Right lobe of liver (tissue), 6 donors: ENCODE measurements at regions not wholly inside any gene's neighbourhood (a gene's known extent, or its start where the extent isn't known, plus 50 kb on each side); places are given as distances from the start of the nearest gene placed in this dataset.

Experiments used
- ATAC-seq, 4 donors: fragments of 200-7000 bp; cut with Tn5 transposase; one replicate each; pipeline ENCODE4 v1.9.1; 2020; ENCODE audit warnings: mild to moderate bottlenecking in 4 of 4, moderate library complexity in 4 of 4
- DNase-seq, 3 donors: peaks; one replicate each; pipeline ENCODE4 v3.0.0-alpha.2; 2020
- H3K27ac ChIP-seq, 3 donors: fragments of 200-600 bp; one replicate each; pipeline ENCODE4 v1.8.0; 2022
- H3K27me3 ChIP-seq, 2 donors: fragments of 200-600 bp; one replicate each; pipeline ENCODE4 v1.8.0; 2022
- H3K36me3 ChIP-seq, 4 donors: fragments of 200-600 bp; sonication (generic) in 1 of 4; one replicate each; pipeline versions ENCODE4 v1.5.1 to v1.8.0; 2017 to 2022; ENCODE audit warnings: control low read depth in 1 of 4
- H3K4me1 ChIP-seq, 4 donors: fragments of 200-600 bp; sonication (generic) in 1 of 4; one replicate each; pipeline versions ENCODE4 v1.5.1 to v1.8.0; 2017 to 2022; ENCODE audit warnings: control low read depth in 1 of 4
- H3K4me3 ChIP-seq, 3 donors: fragments of 200-600 bp; one replicate each; pipeline ENCODE4 v1.8.0; 2022
- H3K9me3 ChIP-seq, 4 donors: fragments of 200-600 bp; sonication (generic) in 1 of 4; one replicate each; pipeline versions ENCODE4 v1.5.1 to v1.8.0; 2017 to 2022; ENCODE audit warnings: control low read depth in 1 of 4
- CTCF ChIP-seq, 4 donors: fragments of 200-600 bp in 3 of 4; fragments of 450-650 bp in 1 of 4; IDR thresholded peaks; one replicate each; pipeline versions ENCODE4 v1.5.1 to v1.8.0; 2016 to 2022; ENCODE audit warnings: antibody characterized with exemption in 4 of 4, mild to moderate bottlenecking in 2 of 4
- POLR2A ChIP-seq: fragments of 450-650 bp; IDR thresholded peaks from one replicate; pipeline ENCODE4 v1.6.1; 2017; ENCODE audit warnings: antibody characterized with exemption, mild to moderate bottlenecking
- WGBS: methylation state at CpG from one replicate; pipeline ENCODE4 v1.1.6; 2018; ENCODE audit warnings: low coverage, low lambda C conversion rate; ENCODE audit not compliant: insufficient coverage; ENCODE audit errors: missing lambda C conversion rate; 5-methylcytosine and 5-hydroxymethylcytosine counted together
- intact Hi-C, 2 donors: fragments of 100-400 bp; cut with DNase I; formaldehyde crosslinking; loops; one replicate each; pipeline versions ENCODE4 v1.11.2 to v1.14.1; 2022
- donor health status: DM: no; HTN: yes; CAD: no.
- donor health status: DM: no; HTN: no; CAD: no.
- donor health status: DM: no; HTN: no; CAD: no.
- donor health status: DM: no; HTN: yes; CAD: no.
- donor health status: DM: no; HTN: yes; CAD: no.

DNA sequence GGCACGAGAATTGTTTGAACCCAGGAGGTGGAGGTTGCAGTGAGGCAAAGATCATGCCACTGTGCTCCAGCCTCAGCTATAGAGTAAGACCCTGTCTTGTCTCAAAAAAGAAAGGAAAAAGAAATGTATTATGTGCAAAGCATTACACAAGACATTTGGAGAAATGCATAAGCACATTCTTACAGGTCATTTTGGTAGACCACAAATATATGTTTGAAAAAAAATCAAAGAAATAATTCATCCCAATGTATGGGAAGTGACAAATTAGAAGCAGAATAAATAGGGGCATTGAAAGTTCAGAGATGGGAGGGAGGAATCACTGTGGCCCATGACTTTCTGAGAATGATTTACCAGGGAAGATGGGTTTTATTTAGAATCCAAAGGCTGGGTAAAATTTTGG lies 283.5 kb upstream of the ADAMTS5 start:
- TF ChIP-seq CTCF (IDR thresholded peaks at IDR 0.05) (no peak), POLR2A (no peak)
- Histone ChIP-seq H3K27ac (no peak overlapping the region), H3K27me3 (no peaks in the 10 kb centered on the region), H3K4me3 (no peak overlapping the region), H3K9me3 (no peaks in the 10 kb centered on the region), H3K4me1 (no peaks in the 10 kb centered on the region), H3K36me3 (no peaks in the 10 kb centered on the region)
- intact Hi-C loops, result no loop called here
- ATAC-seq (no peak), DNase-seq (no peak)
- WGBS, result 33% methylated on average over 1 of the region's 1 CpG

DNA sequence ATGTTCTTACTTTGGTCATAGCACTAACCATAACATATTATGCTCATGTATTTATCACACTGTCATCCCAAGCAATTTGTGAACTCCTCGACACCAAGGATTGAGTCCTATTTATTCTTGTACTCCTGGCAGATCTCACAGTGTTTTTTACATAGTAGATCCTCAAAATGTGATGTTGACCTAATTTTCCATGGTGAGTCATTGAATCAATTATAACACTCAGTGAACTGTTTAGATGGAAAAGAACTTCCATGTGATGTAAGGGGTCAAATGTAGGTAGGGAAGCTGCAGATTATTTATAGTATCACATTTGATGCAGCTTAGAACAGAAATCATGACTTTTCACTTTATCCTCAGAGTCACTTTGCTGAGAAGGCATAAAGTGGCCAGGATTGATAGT lies 281.9 kb upstream of the ADAMTS5 start:
- WGBS, result 40% methylated on average over 1 of the region's 1 CpG
- H3K27me3 ChIP-seq, result no peaks in the 10 kb centered on the region
- no peak overlapping the region for H3K4me3 ChIP-seq
- no peaks in the 10 kb centered on the region for H3K36me3 ChIP-seq
- no peak for ATAC-seq
- H3K4me1 ChIP-seq, result no peaks in the 10 kb centered on the region
- no peak overlapping the region for H3K27ac ChIP-seq
- TF ChIP-seq CTCF (IDR thresholded peaks at IDR 0.05) (no peak), POLR2A (no peak)
- H3K9me3 ChIP-seq, result no peaks in the 10 kb centered on the region
- no peak for DNase-seq
- intact Hi-C loops, result no loop called here

DNA sequence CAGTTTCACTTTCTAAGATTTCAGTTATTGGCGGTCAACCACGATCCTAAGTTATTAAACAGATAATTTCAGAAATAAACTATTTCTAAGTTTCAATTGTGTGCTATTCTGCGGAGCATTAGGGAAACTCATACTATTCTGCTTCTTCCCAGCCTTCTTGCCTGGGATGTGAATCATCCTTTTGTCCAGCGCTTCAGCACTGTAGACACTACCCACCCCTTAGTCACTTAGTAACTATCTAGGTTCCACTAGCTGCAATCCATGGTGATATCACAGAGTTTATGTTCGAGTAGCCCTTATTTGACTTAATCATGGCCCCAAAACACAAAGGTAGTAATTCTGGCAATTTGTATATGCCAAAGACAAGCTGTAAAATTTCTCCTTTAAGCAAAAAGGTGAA lies 279.9 kb upstream of the ADAMTS5 start:
- Histone ChIP-seq H3K27ac (no peak overlapping the region), H3K4me1 (no peaks in the 10 kb centered on the region), H3K36me3 (no peaks in the 10 kb centered on the region), H3K27me3 (no peaks in the 10 kb centered on the region), H3K9me3 (no peaks in the 10 kb centered on the region), H3K4me3 (no peak overlapping the region)
- intact Hi-C loops, result no loop called here
- DNase-seq, result no peak
- WGBS, result 61% methylated on average over 5 of the region's 5 CpGs
- ATAC-seq, result no peak
- TF ChIP-seq POLR2A (no peak), CTCF (IDR thresholded peaks at IDR 0.05) (no peak)

DNA sequence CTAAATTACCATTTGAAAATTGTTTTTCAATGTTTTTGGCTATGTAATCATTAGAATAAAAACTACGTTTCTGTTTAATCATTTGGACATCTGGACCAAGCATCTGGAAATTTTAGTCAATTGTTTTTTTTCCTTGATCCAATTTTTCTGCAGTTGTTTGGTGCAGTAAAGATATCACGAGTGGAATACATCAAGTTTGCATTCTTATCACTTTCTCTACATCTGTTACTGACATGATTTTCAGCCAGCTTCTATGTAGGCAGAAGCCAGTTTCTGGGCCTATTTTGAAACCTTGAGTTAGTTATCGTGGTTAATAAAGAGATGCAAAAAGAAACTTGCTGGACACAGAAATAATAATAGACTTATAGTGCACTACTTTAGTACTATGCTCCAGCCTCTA lies 277.9 kb upstream of the ADAMTS5 start:
- Histone ChIP-seq H3K4me1 (no peaks in the 10 kb centered on the region), H3K27ac (no peak overlapping the region), H3K36me3 (no peaks in the 10 kb centered on the region), H3K9me3 (no peaks in the 10 kb centered on the region), H3K27me3 (no peaks in the 10 kb centered on the region), H3K4me3 (no peak overlapping the region)
- DNase-seq (no peak), ATAC-seq (no peak)
- TF ChIP-seq CTCF (IDR thresholded peaks at IDR 0.05) (no peak), POLR2A (no peak)
- WGBS, result 32% methylated on average over 3 of the region's 3 CpGs
- intact Hi-C loops, result no loop called here

DNA sequence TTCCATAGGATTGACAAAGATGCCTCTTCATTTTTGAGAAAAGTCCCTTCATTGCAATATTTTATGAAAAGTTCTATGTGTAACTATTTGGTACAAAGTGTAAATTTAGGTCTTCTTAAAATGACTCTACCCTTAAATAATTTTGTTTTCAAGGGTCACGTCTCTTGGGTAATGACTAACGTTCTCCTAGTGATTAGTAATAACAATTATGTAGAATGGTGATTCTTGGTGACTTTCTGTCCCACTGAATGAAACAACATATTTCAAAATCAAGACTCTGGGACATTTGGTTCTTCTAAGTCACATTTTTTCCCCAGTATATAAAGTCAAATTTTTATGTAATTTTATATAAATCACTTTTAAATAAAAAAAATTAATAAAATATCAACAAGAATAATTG lies 277.5 kb upstream of the ADAMTS5 start:
- Histone ChIP-seq H3K36me3 (no peaks in the 10 kb centered on the region), H3K27ac (no peak overlapping the region), H3K9me3 (no peaks in the 10 kb centered on the region), H3K4me1 (no peaks in the 10 kb centered on the region), H3K4me3 (no peak overlapping the region), H3K27me3 (no peaks in the 10 kb centered on the region)
- DNase-seq, result no peak
- no peak for ATAC-seq
- WGBS, result 18% methylated on average over 2 of the region's 2 CpGs
- TF ChIP-seq POLR2A (no peak), CTCF (IDR thresholded peaks at IDR 0.05) (no peak)
- intact Hi-C loops, result no loop called here
